Nephron (organoid): ENCODE measurements at regions not wholly inside any gene's neighbourhood (a gene's known extent, or its start where the extent isn't known, plus 50 kb on each side); places are given as distances from the start of the nearest gene placed in this dataset.
"Not testable (repeated sequence)": the region's sequence is repeated elsewhere in the genome, so short reads cannot be mapped to it uniquely, and the experiment has no call there.

Experiments used
- H3K27ac Mint-ChIP-seq, 3 experiments: 2 replicates each; pipeline ENCODE4 v1.8.0; 2020; ENCODE audit warnings: mixed read lengths in 3 of 3, mild to moderate bottlenecking in 2 of 3, moderate library complexity in 1 of 3
- H3K27me3 Mint-ChIP-seq: 2 replicates; pipeline ENCODE4 v1.8.0; 2021; ENCODE audit warnings: low read depth, mild to moderate bottlenecking, moderate library complexity, mixed read lengths
- H3K36me3 Mint-ChIP-seq: 2 replicates; pipeline ENCODE4 v1.8.0; 2020; ENCODE audit warnings: low read depth, mixed read lengths
- H3K4me1 Mint-ChIP-seq: 2 replicates; pipeline ENCODE4 v1.8.0; 2020; ENCODE audit warnings: mixed read lengths
- H3K4me3 Mint-ChIP-seq, 3 experiments: 2 replicates each; pipeline ENCODE4 v1.8.0; 2020; ENCODE audit warnings: mild to moderate bottlenecking in 3 of 3, mixed read lengths in 3 of 3, moderate library complexity in 2 of 3
- H3K9me3 Mint-ChIP-seq: 2 replicates; pipeline ENCODE4 v1.8.0; 2020; ENCODE audit warnings: mixed read lengths
- TF ChIP-seq, protein P1 (sequence below), 3 experiments: fragments of 200-600 bp; sonication (generic); IDR thresholded peaks; one replicate each; pipeline ENCODE4 v1.5.0; 2021; ENCODE audit warnings: antibody characterized with exemption in 3 of 3; ENCODE audit not compliant: unreplicated experiment in 3 of 3

DNA sequence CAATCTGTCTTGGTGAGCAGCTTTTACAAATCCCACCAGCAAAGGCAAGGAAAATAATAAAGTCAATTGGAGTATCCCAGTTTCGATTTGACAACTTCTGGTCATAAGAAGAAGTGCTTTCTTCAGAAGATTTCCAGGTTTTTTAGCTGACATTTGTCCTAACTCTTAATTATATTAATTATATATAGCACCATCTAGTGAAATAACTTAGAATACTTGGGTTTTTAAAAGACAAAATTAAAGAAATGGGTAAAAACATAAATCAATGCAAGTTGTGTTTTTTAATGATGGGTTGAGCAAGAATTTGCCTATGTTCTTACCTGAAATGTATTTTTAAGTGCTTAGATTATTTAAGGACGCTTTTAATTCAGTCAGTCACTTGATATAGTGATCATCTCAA lies 421.8 kb downstream of the ACTL7B start:
- TF ChIP-seq, protein P1, sequence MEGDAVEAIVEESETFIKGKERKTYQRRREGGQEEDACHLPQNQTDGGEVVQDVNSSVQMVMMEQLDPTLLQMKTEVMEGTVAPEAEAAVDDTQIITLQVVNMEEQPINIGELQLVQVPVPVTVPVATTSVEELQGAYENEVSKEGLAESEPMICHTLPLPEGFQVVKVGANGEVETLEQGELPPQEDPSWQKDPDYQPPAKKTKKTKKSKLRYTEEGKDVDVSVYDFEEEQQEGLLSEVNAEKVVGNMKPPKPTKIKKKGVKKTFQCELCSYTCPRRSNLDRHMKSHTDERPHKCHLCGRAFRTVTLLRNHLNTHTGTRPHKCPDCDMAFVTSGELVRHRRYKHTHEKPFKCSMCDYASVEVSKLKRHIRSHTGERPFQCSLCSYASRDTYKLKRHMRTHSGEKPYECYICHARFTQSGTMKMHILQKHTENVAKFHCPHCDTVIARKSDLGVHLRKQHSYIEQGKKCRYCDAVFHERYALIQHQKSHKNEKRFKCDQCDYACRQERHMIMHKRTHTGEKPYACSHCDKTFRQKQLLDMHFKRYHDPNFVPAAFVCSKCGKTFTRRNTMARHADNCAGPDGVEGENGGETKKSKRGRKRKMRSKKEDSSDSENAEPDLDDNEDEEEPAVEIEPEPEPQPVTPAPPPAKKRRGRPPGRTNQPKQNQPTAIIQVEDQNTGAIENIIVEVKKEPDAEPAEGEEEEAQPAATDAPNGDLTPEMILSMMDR (IDR thresholded peaks at IDR 0.05; ENCODE audit: unreplicated experiment in 3 of 3), result no peak
- H3K4me1 Mint-ChIP-seq, result no peaks in the 10 kb centered on the region
- peaks cover 12% of the 10 kb centered on the region for H3K27me3 Mint-ChIP-seq
- no peak overlapping the region for H3K27ac Mint-ChIP-seq
- H3K9me3 Mint-ChIP-seq, result peaks cover 13% of the 10 kb centered on the region
- no peaks in the 10 kb centered on the region for H3K36me3 Mint-ChIP-seq
- H3K4me3 Mint-ChIP-seq, result no peak overlapping the region

- TF ChIP-seq, protein P1 (IDR thresholded peaks at IDR 0.05; ENCODE audit: unreplicated experiment in 3 of 3), result no peak
- Mint-ChIP-seq H3K27me3 (peaks cover 6% of the 10 kb centered on the region), H3K36me3 (no peaks in the 10 kb centered on the region), H3K27ac (no peak overlapping the region), H3K4me1 (no peaks in the 10 kb centered on the region), H3K9me3 (peaks cover 17% of the 10 kb centered on the region), H3K4me3 (no peak overlapping the region)
Measured at GRCh38 chr9:108430655-108431054, 425.1 kb downstream of the ACTL7B start.

GRCh38 chr9:108427751-108428150 lies 428.0 kb downstream of the ACTL7B start:
- H3K4me3 Mint-ChIP-seq, result no peak overlapping the region
- peaks cover 17% of the 10 kb centered on the region for H3K9me3 Mint-ChIP-seq
- H3K36me3 Mint-ChIP-seq, result no peaks in the 10 kb centered on the region
- H3K27me3 Mint-ChIP-seq, result peaks cover 7% of the 10 kb centered on the region
- H3K4me1 Mint-ChIP-seq, result no peaks in the 10 kb centered on the region
- TF ChIP-seq, protein P1 (IDR thresholded peaks at IDR 0.05; ENCODE audit: unreplicated experiment in 3 of 3), result no peak
- no peak overlapping the region for H3K27ac Mint-ChIP-seq

- not testable (repeated sequence) for H3K4me3 Mint-ChIP-seq, H3K27me3 Mint-ChIP-seq, H3K36me3 Mint-ChIP-seq, H3K4me1 Mint-ChIP-seq, H3K27ac Mint-ChIP-seq
- peaks cover 14% of the 10 kb centered on the region for H3K9me3 Mint-ChIP-seq
Measured at GRCh38 chr9:108426421-108426940, 429.3 kb downstream of the ACTL7B start.

DNA sequence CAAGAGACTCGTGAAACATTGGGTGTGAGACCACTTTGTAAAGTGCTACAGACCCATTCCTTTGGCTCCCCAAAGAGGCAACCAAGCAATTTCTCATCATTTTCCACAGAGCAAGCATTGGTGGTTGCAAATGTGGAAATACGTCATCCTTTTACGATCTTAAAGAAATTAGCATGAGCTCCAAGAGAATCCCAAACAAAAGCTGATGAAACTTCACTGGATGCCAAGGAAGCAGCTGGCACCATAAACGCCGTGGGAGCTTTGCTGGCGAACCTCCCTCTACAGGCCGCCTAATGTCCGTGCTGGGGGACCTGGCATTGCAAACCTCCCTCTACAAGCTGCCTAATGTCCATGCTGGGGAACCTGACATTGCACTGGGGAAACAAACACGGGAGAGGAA lies 432.4 kb downstream of the ACTL7B start:
- Mint-ChIP-seq H3K27me3 (peaks cover 7% of the 10 kb centered on the region), H3K27ac (no peak overlapping the region)

GRCh38 chr9:108419379-108419778 lies 436.4 kb downstream of the ACTL7B start:
- peaks cover 2% of the 10 kb centered on the region for H3K27me3 Mint-ChIP-seq
- peaks cover 8% of the 10 kb centered on the region for H3K9me3 Mint-ChIP-seq
- H3K27ac Mint-ChIP-seq, result no peak overlapping the region
- no peaks in the 10 kb centered on the region for H3K36me3 Mint-ChIP-seq
- H3K4me1 Mint-ChIP-seq, result no peaks in the 10 kb centered on the region
- no peak overlapping the region for H3K4me3 Mint-ChIP-seq
- TF ChIP-seq, protein P1 (IDR thresholded peaks at IDR 0.05; ENCODE audit: unreplicated experiment in 3 of 3), result no peak

More for the DNA sequence above, 432.4 kb downstream of the ACTL7B start:
- H3K4me1 Mint-ChIP-seq, result no peaks in the 10 kb centered on the region
- H3K4me3 Mint-ChIP-seq, result no peak overlapping the region
- TF ChIP-seq, protein P1 (IDR thresholded peaks at IDR 0.05; ENCODE audit: unreplicated experiment in 3 of 3), result no peak
- H3K9me3 Mint-ChIP-seq, result peaks cover 8% of the 10 kb centered on the region
- H3K36me3 Mint-ChIP-seq, result no peaks in the 10 kb centered on the region
